H9 (cell line): ENCODE measurements at regions not wholly inside any gene's neighbourhood (a gene's known extent, or its start where the extent isn't known, plus 50 kb on each side); places are given as distances from the start of the nearest gene placed in this dataset.
A peak's percentile ranks its signal among the peaks of the same experiment; 100 is the strongest.

Source experiments
- DNase-seq: peaks from one replicate; pipeline ENCODE4 v3.0.0-alpha.2; 2017
- H2AFZ ChIP-seq: one replicate; pipeline ENCODE4 v1.6.1; 2013; ENCODE audit warnings: mild to moderate bottlenecking, low read length, control low read depth, moderate library complexity
- H2AK5ac ChIP-seq: 2 replicates; pipeline ENCODE4 v1.6.1; 2013; ENCODE audit warnings: low read length, control low read depth, mixed read lengths; ENCODE audit not compliant: insufficient read length
- H2BK120ac ChIP-seq: one replicate; pipeline ENCODE4 v1.6.1; 2013; ENCODE audit warnings: low read depth, mild to moderate bottlenecking, low read length, control low read depth, inconsistent platforms; ENCODE audit not compliant: poor library complexity, severe bottlenecking
- H2BK12ac ChIP-seq: 2 replicates; pipeline ENCODE4 v1.6.1; 2013; ENCODE audit warnings: low read length, control low read depth, mixed read lengths, low read depth; ENCODE audit not compliant: insufficient read length
- H2BK15ac ChIP-seq: 2 replicates; pipeline ENCODE4 v1.6.1; 2013; ENCODE audit warnings: low read depth, low read length, control low read depth
- H2BK20ac ChIP-seq: one replicate; pipeline ENCODE4 v1.6.1; 2013; ENCODE audit warnings: low read depth, mild to moderate bottlenecking, low read length, control low read depth, inconsistent platforms; ENCODE audit not compliant: poor library complexity, severe bottlenecking
- H2BK5ac ChIP-seq: 2 replicates; pipeline ENCODE4 v1.6.1; 2013; ENCODE audit warnings: low read length, control low read depth, mixed read lengths; ENCODE audit not compliant: insufficient read length
- H3K14ac ChIP-seq: 2 replicates; pipeline ENCODE4 v1.6.1; 2013; ENCODE audit warnings: low read length, control low read depth; ENCODE audit not compliant: insufficient read depth
- H3K18ac ChIP-seq: 2 replicates; pipeline ENCODE4 v1.6.1; 2013; ENCODE audit warnings: low read depth, mild to moderate bottlenecking, mixed read lengths, low read length, control low read depth; ENCODE audit not compliant: insufficient read length
- H3K23ac ChIP-seq: 2 replicates; pipeline ENCODE4 v1.6.1; 2013; ENCODE audit warnings: low read length, control low read depth, mixed read lengths, low read depth; ENCODE audit not compliant: insufficient read length
- H3K23me2 ChIP-seq: 2 replicates; pipeline ENCODE4 v1.6.1; 2013; ENCODE audit warnings: low read depth, mild to moderate bottlenecking, mixed read lengths, low read length, control low read depth; ENCODE audit not compliant: insufficient read length, poor library complexity, severe bottlenecking
- H3K27ac ChIP-seq: 2 replicates; pipeline ENCODE4 v1.5.1; 2013; ENCODE audit warnings: low read length, control low read depth, mixed read lengths, low read depth; ENCODE audit not compliant: insufficient read length
- H3K27me3 ChIP-seq: 2 replicates; pipeline ENCODE4 v1.6.1; 2013; ENCODE audit warnings: low read length, control low read depth, inconsistent platforms; ENCODE audit not compliant: insufficient read depth
- H3K4ac ChIP-seq: 2 replicates; pipeline ENCODE4 v1.6.1; 2013; ENCODE audit warnings: low read depth, mild to moderate bottlenecking, control low read depth, inconsistent platforms, low read length, moderate library complexity
- H3K4me1 ChIP-seq: 2 replicates; pipeline ENCODE4 v1.6.1; 2013; ENCODE audit warnings: low read length, control low read depth, inconsistent platforms; ENCODE audit not compliant: insufficient read depth
- H3K4me2 ChIP-seq: 2 replicates; pipeline ENCODE4 v1.6.1; 2013; ENCODE audit warnings: low read length, control low read depth, mixed read lengths; ENCODE audit not compliant: insufficient read length, insufficient read depth
- H3K56ac ChIP-seq: 2 replicates; pipeline ENCODE4 v1.6.1; 2013; ENCODE audit warnings: low read depth, mild to moderate bottlenecking, mixed read lengths, low read length, control low read depth; ENCODE audit not compliant: insufficient read length
- H3K79me1 ChIP-seq: 2 replicates; pipeline ENCODE4 v1.6.1; 2013; ENCODE audit warnings: low read depth, mild to moderate bottlenecking, moderate library complexity, low read length, control low read depth, inconsistent platforms; ENCODE audit not compliant: insufficient read depth, poor library complexity, severe bottlenecking
- H3K79me2 ChIP-seq: 2 replicates; pipeline ENCODE4 v1.6.1; 2013; ENCODE audit warnings: low read length, control low read depth, inconsistent platforms; ENCODE audit not compliant: insufficient read depth
- H3K9ac ChIP-seq: 2 replicates; pipeline ENCODE4 v1.6.1; 2013; ENCODE audit warnings: low read length, control low read depth, mixed read lengths; ENCODE audit not compliant: insufficient read length; ENCODE audit errors: extremely low read depth
- H3K9me3 ChIP-seq: one replicate; pipeline ENCODE4 v1.6.1; 2013; ENCODE audit warnings: low read depth, low read length, inconsistent platforms; ENCODE audit not compliant: control insufficient read depth
- H3T11ph ChIP-seq: one replicate; pipeline ENCODE4 v1.6.1; 2013; ENCODE audit warnings: mild to moderate bottlenecking, low read length, control low read depth, inconsistent platforms
- H4K20me1 ChIP-seq: one replicate; pipeline ENCODE4 v1.6.1; 2013; ENCODE audit not compliant: control insufficient read depth, insufficient read length, insufficient read depth
- H4K5ac ChIP-seq: 2 replicates; pipeline ENCODE4 v1.6.1; 2013; ENCODE audit warnings: low read depth, mild to moderate bottlenecking, mixed read lengths, low read length, control low read depth; ENCODE audit not compliant: insufficient read length
- H4K8ac ChIP-seq: replicated peaks from 2 replicates; pipeline ENCODE4 v1.6.1; 2013; ENCODE audit warnings: low read length, control low read depth, mixed read lengths, low read depth; ENCODE audit not compliant: insufficient read length
- H4K91ac ChIP-seq: 2 replicates; pipeline ENCODE4 v1.6.1; 2013; ENCODE audit warnings: low read depth, mild to moderate bottlenecking, moderate library complexity, mixed read lengths, low read length, control low read depth; ENCODE audit not compliant: insufficient read length
- H3K27ac Mint-ChIP-seq, 3 experiments: 2 replicates in 2 of 3; 3 replicates in 1 of 3; pipeline ENCODE4 v1.8.0; 2020 to 2021; ENCODE audit warnings: mixed read lengths in 3 of 3, mild to moderate bottlenecking in 1 of 3, moderate library complexity in 1 of 3
- H3K27me3 Mint-ChIP-seq: 2 replicates; pipeline ENCODE4 v1.8.0; 2021; ENCODE audit warnings: low read depth, mild to moderate bottlenecking, moderate library complexity, mixed read lengths
- H3K36me3 Mint-ChIP-seq, 3 experiments: 2 replicates in 2 of 3; 3 replicates in 1 of 3; pipeline ENCODE4 v1.8.0; 2020 to 2021; ENCODE audit warnings: low read depth in 3 of 3, mixed read lengths in 3 of 3; ENCODE audit not compliant: insufficient read depth in 1 of 3
- H3K4me1 Mint-ChIP-seq, 2 experiments: 2 replicates each; pipeline ENCODE4 v1.8.0; 2020; ENCODE audit warnings: mixed read lengths in 2 of 2
- H3K4me3 Mint-ChIP-seq, 2 experiments: 2 replicates in 1 of 2; 3 replicates in 1 of 2; pipeline ENCODE4 v1.8.0; 2020 to 2021; ENCODE audit warnings: mild to moderate bottlenecking in 2 of 2, mixed read lengths in 2 of 2, moderate library complexity in 1 of 2
- H3K9me3 Mint-ChIP-seq, 2 experiments: 2 replicates in 1 of 2; 3 replicates in 1 of 2; pipeline ENCODE4 v1.8.0; 2020; ENCODE audit warnings: mild to moderate bottlenecking in 2 of 2, mixed read lengths in 2 of 2, moderate library complexity in 1 of 2
- CTCF ChIP-seq: fragments of 200-600 bp; sonication (generic); conservative IDR thresholded peaks from 3 replicates; pipeline ENCODE4 v1.8.0; 2021; ENCODE audit warnings: antibody characterized with exemption, mild to moderate bottlenecking
- WGBS: extraction: QIAGEN DNeasy Blood & Tissue Kit; methylation state at CpG from one replicate; pipeline ENCODE4 v1.1.7; 2013; ENCODE audit warnings: missing lambda C conversion rate, low lambda C conversion rate, mixed read lengths; ENCODE audit not compliant: insufficient read length; ENCODE audit errors: extremely low coverage; 5-methylcytosine and 5-hydroxymethylcytosine counted together

DNA sequence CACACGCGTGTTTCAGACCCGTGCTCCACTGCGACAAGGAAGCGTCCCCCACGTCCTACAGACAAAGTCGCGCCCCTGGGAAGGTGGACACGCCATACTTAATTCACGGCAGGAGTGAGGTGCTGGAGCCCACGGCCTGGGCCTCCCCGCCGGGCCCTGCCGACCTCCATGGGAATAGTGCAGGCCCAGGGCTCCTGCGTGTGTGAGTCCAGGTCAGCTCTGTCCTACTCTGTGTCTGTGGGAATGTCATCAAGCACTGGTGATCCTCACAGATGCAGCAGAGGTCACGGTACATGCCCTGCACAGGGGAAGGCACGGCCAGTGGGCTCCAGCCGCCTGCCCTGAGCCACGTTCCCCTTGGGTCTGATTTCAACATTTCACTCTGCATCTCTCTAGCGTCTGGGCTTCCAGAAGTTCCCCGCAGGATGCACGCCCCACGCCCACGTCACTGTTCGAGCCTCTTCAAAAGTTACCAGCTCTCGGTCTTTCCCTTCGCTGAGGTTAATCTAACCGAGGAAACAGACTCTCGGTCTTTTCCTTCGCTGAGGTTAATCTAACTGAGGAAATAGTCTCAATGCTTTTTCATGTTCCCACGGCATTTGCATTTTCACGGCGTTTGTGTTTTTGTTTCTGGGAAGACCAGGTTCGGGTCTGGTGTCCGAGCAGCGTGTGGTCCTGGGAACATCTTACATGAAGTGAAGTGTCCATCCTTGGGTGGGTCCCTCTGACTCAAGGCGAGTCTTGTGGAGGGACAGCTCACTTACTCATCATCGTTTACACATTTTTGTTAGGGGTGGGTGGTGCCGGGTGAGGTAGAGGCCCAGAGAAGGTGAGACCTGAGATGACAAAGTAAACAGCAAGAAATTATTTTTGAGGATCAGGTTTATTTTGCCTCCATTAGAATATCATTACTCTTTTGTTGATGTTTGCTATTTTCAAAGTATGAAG lies 157.3 kb upstream of the ALKAL2 start:
- no peak overlapping the region for H3K4me2 ChIP-seq
- H2AK5ac ChIP-seq, result no peak overlapping the region
- H3K27ac ChIP-seq, result no peak overlapping the region
- no peak for DNase-seq
- H3K9me3 ChIP-seq, result no peaks in the 10 kb centered on the region
- no peaks in the 10 kb centered on the region for H3K79me2 ChIP-seq
- H2BK15ac ChIP-seq, result no peak overlapping the region
- H3K79me1 ChIP-seq, result no peaks in the 10 kb centered on the region
- no peak overlapping the region for H3K4ac ChIP-seq
- no peaks in the 10 kb centered on the region for H4K20me1 ChIP-seq
- no peaks in the 10 kb centered on the region for H3K27me3 ChIP-seq
- H3K27me3 Mint-ChIP-seq, result no peaks in the 10 kb centered on the region
- H2BK12ac ChIP-seq, result no peak overlapping the region
- no peak overlapping the region for H3K9ac ChIP-seq
- no peaks in the 10 kb centered on the region for H3K9me3 Mint-ChIP-seq
- no peak overlapping the region for H4K5ac ChIP-seq
- no peak overlapping the region for H3K23ac ChIP-seq
- H3K4me1 ChIP-seq, result peaks cover 3% of the 10 kb centered on the region; the same call in 1 of the 2 replicates
- H2BK120ac ChIP-seq, result no peak overlapping the region
- H3K4me3 Mint-ChIP-seq, result no peak overlapping the region
- H4K8ac ChIP-seq, result no peak overlapping the region
- 0 out of 2 replicates have a peak overlapping the region, but pooled peaks have one; percentile 41 for H3K14ac ChIP-seq
- peaks cover 8 to 13% of the 10 kb centered on the region in 2 experiments for H3K4me1 Mint-ChIP-seq
- TF ChIP-seq CTCF, result no peak
- H3T11ph ChIP-seq, result no peak overlapping the region
- no peak overlapping the region for H3K18ac ChIP-seq
- H3K36me3 Mint-ChIP-seq, result no peaks in the 10 kb centered on the region
- H3K56ac ChIP-seq, result no peak overlapping the region
- H3K27ac Mint-ChIP-seq, result no peak overlapping the region
- H2AFZ ChIP-seq, result no peak overlapping the region
- no CpG with 5 or more reads among the region's 39 CpGs for WGBS
- H2BK20ac ChIP-seq, result no peak overlapping the region
- no peak overlapping the region for H4K91ac ChIP-seq
- no peaks in the 10 kb centered on the region for H3K23me2 ChIP-seq
- no peak overlapping the region for H2BK5ac ChIP-seq
